Left ventricle myocardium inferior (tissue), 1 donor: ENCODE measurements at regions not wholly inside any gene's neighbourhood (a gene's known extent, or its start where the extent isn't known, plus 50 kb on each side); places are given as distances from the start of the nearest gene placed in this dataset.

Source experiments
- DNase-seq: peaks from one replicate; pipeline ENCODE4 v3.0.0-alpha.2; 2020
- H3K27ac ChIP-seq: fragments of 200-600 bp; replicated peaks from 2 replicates; pipeline ENCODE4 v1.8.0; 2021
- H3K27me3 ChIP-seq: fragments of 200-600 bp; 2 replicates; pipeline ENCODE4 v1.8.0; 2021; ENCODE audit warnings: low read depth
- H3K36me3 ChIP-seq: fragments of 200-600 bp; 2 replicates; pipeline ENCODE4 v1.8.0; 2021
- H3K4me1 ChIP-seq: fragments of 200-600 bp; 2 replicates; pipeline ENCODE4 v1.8.0; 2021
- H3K4me3 ChIP-seq: fragments of 200-600 bp; 2 replicates; pipeline ENCODE4 v1.8.0; 2021; ENCODE audit warnings: mild to moderate bottlenecking, moderate library complexity
- H3K9me3 ChIP-seq: fragments of 200-600 bp; replicated peaks from 2 replicates; pipeline ENCODE4 v1.8.0; 2021
- intact Hi-C: fragments of 100-400 bp; cut with micrococcal nuclease; formaldehyde crosslinking; loops from one replicate; pipeline ENCODE4 v1.11.0; 2022
- TF ChIP-seq, protein P1 (sequence below): fragments of 200-600 bp; IDR thresholded peaks from 2 replicates; pipeline ENCODE4 v1.8.0; 2021; ENCODE audit warnings: antibody characterized with exemption, mild to moderate bottlenecking, borderline replicate concordance
- donor health status: DM: no; HTN: yes; CAD: no; lungs with severe emphysema.

- Histone ChIP-seq H3K27ac (no peak overlapping the region), H3K36me3 (no peaks in the 10 kb centered on the region), H3K4me1 (no peaks in the 10 kb centered on the region), H3K4me3 (no peak overlapping the region), H3K27me3 (no peaks in the 10 kb centered on the region), H3K9me3 (no peaks in the 10 kb centered on the region)
- intact Hi-C loops, result no loop called here
- DNase-seq, result no peak
- TF ChIP-seq, protein P1, sequence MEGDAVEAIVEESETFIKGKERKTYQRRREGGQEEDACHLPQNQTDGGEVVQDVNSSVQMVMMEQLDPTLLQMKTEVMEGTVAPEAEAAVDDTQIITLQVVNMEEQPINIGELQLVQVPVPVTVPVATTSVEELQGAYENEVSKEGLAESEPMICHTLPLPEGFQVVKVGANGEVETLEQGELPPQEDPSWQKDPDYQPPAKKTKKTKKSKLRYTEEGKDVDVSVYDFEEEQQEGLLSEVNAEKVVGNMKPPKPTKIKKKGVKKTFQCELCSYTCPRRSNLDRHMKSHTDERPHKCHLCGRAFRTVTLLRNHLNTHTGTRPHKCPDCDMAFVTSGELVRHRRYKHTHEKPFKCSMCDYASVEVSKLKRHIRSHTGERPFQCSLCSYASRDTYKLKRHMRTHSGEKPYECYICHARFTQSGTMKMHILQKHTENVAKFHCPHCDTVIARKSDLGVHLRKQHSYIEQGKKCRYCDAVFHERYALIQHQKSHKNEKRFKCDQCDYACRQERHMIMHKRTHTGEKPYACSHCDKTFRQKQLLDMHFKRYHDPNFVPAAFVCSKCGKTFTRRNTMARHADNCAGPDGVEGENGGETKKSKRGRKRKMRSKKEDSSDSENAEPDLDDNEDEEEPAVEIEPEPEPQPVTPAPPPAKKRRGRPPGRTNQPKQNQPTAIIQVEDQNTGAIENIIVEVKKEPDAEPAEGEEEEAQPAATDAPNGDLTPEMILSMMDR, result no peak
Measured at GRCh38 chr10:3251172-3251571, 78.6 kb upstream of the PITRM1 start.

- no peaks in the 10 kb centered on the region for H3K4me1 ChIP-seq
- no peak overlapping the region for H3K4me3 ChIP-seq
- intact Hi-C loops, result loop anchor here (10.0 kb wide), 1 partner anchor 1525 kb away; no protein-coding TSS in a partner anchor
- H3K27me3 ChIP-seq, result no peaks in the 10 kb centered on the region
- no peak for DNase-seq
- H3K36me3 ChIP-seq, result no peaks in the 10 kb centered on the region
- no peak overlapping the region for H3K27ac ChIP-seq
- H3K9me3 ChIP-seq, result no peaks in the 10 kb centered on the region
- TF ChIP-seq, protein P1, result no peak
Measured at GRCh38 chr10:3249307-3249889, 76.8 kb upstream of the PITRM1 start.

GRCh38 chr10:3248526-3249306, 76.1 kb upstream of the PITRM1 start:
- Histone ChIP-seq H3K4me1 (no peaks in the 10 kb centered on the region), H3K36me3 (no peaks in the 10 kb centered on the region), H3K27ac (peak overlapping the region; percentile 43), H3K27me3 (no peaks in the 10 kb centered on the region), H3K9me3 (no peaks in the 10 kb centered on the region), H3K4me3 (no peak overlapping the region)
- TF ChIP-seq, protein P1, result no peak
- no peak for DNase-seq
- intact Hi-C loops, result loop anchor here (10.0 kb wide), 1 partner anchor 1526 kb away; no protein-coding TSS in a partner anchor

GRCh38 chr10:3245395-3245794, 72.8 kb upstream of the PITRM1 start:
- intact Hi-C loops, result loop anchor here (10.0 kb wide), 1 partner anchor 1529 kb away; no protein-coding TSS in a partner anchor
- Histone ChIP-seq H3K9me3 (no peaks in the 10 kb centered on the region), H3K4me3 (no peak overlapping the region), H3K27me3 (no peaks in the 10 kb centered on the region), H3K4me1 (no peaks in the 10 kb centered on the region), H3K36me3 (no peaks in the 10 kb centered on the region), H3K27ac (no peak overlapping the region)
- TF ChIP-seq, protein P1, result no peak
- no peak for DNase-seq

DNA sequence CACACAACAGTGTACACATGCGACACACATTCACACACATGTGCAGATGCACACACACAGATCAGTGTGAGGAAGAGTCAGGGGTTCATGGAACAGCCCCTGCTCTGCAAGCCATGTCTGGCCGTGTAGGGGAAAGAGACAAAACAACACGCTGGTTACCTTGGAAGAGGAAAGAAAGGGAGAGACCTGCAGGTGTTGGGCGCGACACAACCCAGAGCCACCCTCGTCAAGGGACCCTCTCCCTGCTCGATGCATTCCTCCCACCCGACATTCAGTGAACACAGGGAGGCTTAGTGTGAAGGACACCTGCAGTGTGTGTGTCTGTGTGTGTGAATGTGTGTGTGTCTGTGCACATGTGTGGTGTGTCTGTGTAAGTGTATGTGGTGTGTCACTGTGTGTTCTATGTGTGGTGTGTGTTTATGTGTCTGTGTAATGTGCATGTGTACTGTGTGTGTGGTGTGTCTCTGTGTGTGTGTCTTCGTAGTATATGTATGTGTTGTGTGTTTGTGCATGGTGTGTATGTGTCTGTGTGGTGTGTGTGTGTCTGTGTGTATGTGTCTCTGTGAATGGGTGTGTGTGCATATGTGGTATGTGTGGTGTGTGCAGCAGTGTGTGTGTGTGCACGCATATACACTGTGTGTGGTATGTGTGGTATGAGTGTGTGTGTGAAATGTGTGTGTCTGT, 69.5 kb upstream of the PITRM1 start:
- Histone ChIP-seq H3K9me3 (no peaks in the 10 kb centered on the region), H3K36me3 (no peaks in the 10 kb centered on the region), H3K4me1 (peaks cover 8% of the 10 kb centered on the region), H3K27ac (no peak overlapping the region), H3K27me3 (no peaks in the 10 kb centered on the region), H3K4me3 (no peak overlapping the region)
- DNase-seq, result no peak
- intact Hi-C loops, result loop anchor here (10.0 kb wide), 1 partner anchor 1533 kb away; no protein-coding TSS in a partner anchor
- TF ChIP-seq, protein P1, result no peak
